H1 (cell line): ENCODE measurements at regions not wholly inside any gene's neighbourhood (a gene's known extent, or its start where the extent isn't known, plus 50 kb on each side); places are given as distances from the start of the nearest gene placed in this dataset.

ENCODE experiments used
- CTCF ChIA-PET: fragments of 300-600 bp; sonication (Branson Sonifier 250); formaldehyde crosslinking; loops from one replicate; lab custom pipeline; 2021; ENCODE audit not compliant: partially characterized antibody; lab: Charles Lee
- POLR2A ChIA-PET: fragments of 300-600 bp; sonication (Branson Sonifier 250); formaldehyde crosslinking; loops from one replicate; lab custom pipeline; 2021; ENCODE audit warnings: inconsistent platforms; ENCODE audit not compliant: partially characterized antibody; lab: Charles Lee
- DNase-seq, 2 experiments: peaks; one replicate each; pipeline versions ENCODE4 v3.0.0 to v3.0.0-alpha.2; 2010 to 2022; ENCODE audit warnings: low spot score in 2 of 2, low read depth in 1 of 2, mixed read lengths in 1 of 2
- FAIRE-seq: peaks from 2 replicates; lab custom pipeline; 2011; peaks lifted over from hg19 to GRCh38; lab: Jason Lieb, UNC
- H2AFZ ChIP-seq: 2 replicates; pipeline ENCODE4 v1.8.1; 2012; ENCODE audit warnings: low read length, inconsistent platforms
- H2AK5ac ChIP-seq: 2 replicates; pipeline ENCODE4 v1.6.1; 2013; ENCODE audit warnings: low read depth, low read length
- H2BK120ac ChIP-seq: replicated peaks from 2 replicates; pipeline ENCODE3; 2013; ENCODE audit warnings: low read depth, low read length, inconsistent platforms
- H2BK12ac ChIP-seq: 2 replicates; pipeline ENCODE4 v1.6.1; 2013; ENCODE audit warnings: low read depth, low read length
- H2BK15ac ChIP-seq: 2 replicates; pipeline ENCODE4 v1.6.1; 2013; ENCODE audit warnings: low read length
- H2BK20ac ChIP-seq: 2 replicates; pipeline ENCODE4 v1.6.1; 2013; ENCODE audit warnings: low read length
- H2BK5ac ChIP-seq: 2 replicates; pipeline ENCODE4 v1.6.1; 2013; ENCODE audit warnings: low read depth, low read length
- H3K14ac ChIP-seq: 2 replicates; pipeline ENCODE4 v1.6.1; 2013; ENCODE audit warnings: inconsistent platforms; ENCODE audit not compliant: insufficient read length
- H3K18ac ChIP-seq: 2 replicates; pipeline ENCODE4 v1.6.1; 2013; ENCODE audit warnings: low read length; ENCODE audit errors: extremely low read depth
- H3K23ac ChIP-seq: 2 replicates; pipeline ENCODE4 v1.6.1; 2013; ENCODE audit warnings: inconsistent platforms; ENCODE audit not compliant: insufficient read length
- H3K23me2 ChIP-seq: 2 replicates; pipeline ENCODE4 v1.6.1; 2013; ENCODE audit warnings: low read depth, low read length
- H3K27ac ChIP-seq: 2 replicates; pipeline ENCODE4 v1.6.1; 2011; ENCODE audit warnings: low read depth, low read length, inconsistent platforms
- H3K27me3 ChIP-seq, 4 experiments: replicated peaks in 1 of 4; 1 replicate in 1 of 4; 2 replicates in 3 of 4; pipeline versions ENCODE4 v1.6.1 to v1.8.1; 2011 to 2013; ENCODE audit warnings: low read length in 3 of 4, mild to moderate bottlenecking in 3 of 4, inconsistent platforms in 2 of 4, mixed read lengths in 2 of 4, moderate library complexity in 1 of 4; ENCODE audit not compliant: control insufficient read depth in 3 of 4, insufficient read depth in 3 of 4; ENCODE audit errors: extremely low read depth in 1 of 4
- H3K36me3 ChIP-seq, 4 experiments: 2 replicates each; pipeline versions ENCODE4 v1.6.1 to v1.8.1; 2011 to 2013; ENCODE audit warnings: mild to moderate bottlenecking in 4 of 4, low read length in 3 of 4, moderate library complexity in 2 of 4, control low read depth in 1 of 4, inconsistent platforms in 1 of 4; ENCODE audit not compliant: insufficient read depth in 4 of 4, control insufficient read depth in 2 of 4
- H3K4ac ChIP-seq: replicated peaks from 2 replicates; pipeline ENCODE3; 2013; ENCODE audit warnings: low read length, low read depth, mixed read lengths, inconsistent platforms; ENCODE audit not compliant: insufficient read length
- H3K4me1 ChIP-seq, 4 experiments: replicated peaks in 1 of 4; 1 replicate in 1 of 4; 2 replicates in 3 of 4; pipeline versions ENCODE4 v1.6.1 to v1.8.1; 2011 to 2013; ENCODE audit warnings: low read length in 3 of 4, inconsistent platforms in 2 of 4, mixed read lengths in 1 of 4; ENCODE audit not compliant: insufficient read depth in 4 of 4, control insufficient read depth in 3 of 4
- H3K4me2 ChIP-seq, 2 experiments: 2 replicates each; pipeline versions ENCODE4 v1.6.1 to v1.8.1; 2011 to 2013; ENCODE audit warnings: low read depth in 2 of 2, low read length in 2 of 2, control low read depth in 1 of 2, inconsistent platforms in 1 of 2, mild to moderate bottlenecking in 1 of 2; ENCODE audit not compliant: insufficient read depth in 1 of 2
- H3K4me3 ChIP-seq, 4 experiments: fragments of 200-600, 300-600 bp in 1 of 4; sonication (generic), shearing (Covaris generic), sonication (Bioruptor Twin) in 1 of 4; 2 replicates each; pipeline versions ENCODE4 v1.5.1 to v1.8.1; 2011 to 2016; ENCODE audit warnings: low read length in 4 of 4, low read depth in 3 of 4, control low read depth in 2 of 4, inconsistent platforms in 2 of 4, mild to moderate bottlenecking in 2 of 4, mixed read lengths in 1 of 4, moderate library complexity in 1 of 4; ENCODE audit not compliant: insufficient read depth in 2 of 4; ENCODE audit errors: extremely low read depth in 1 of 4
- H3K56ac ChIP-seq: replicated peaks from 2 replicates; pipeline ENCODE3; 2013; ENCODE audit warnings: low read depth, mild to moderate bottlenecking, mixed read lengths, low read length, inconsistent platforms; ENCODE audit not compliant: insufficient read length
- H3K79me1 ChIP-seq: 2 replicates; pipeline ENCODE4 v1.6.1; 2013; ENCODE audit warnings: low read depth, low read length, control low read depth
- H3K79me2 ChIP-seq, 2 experiments: 2 replicates each; pipeline versions ENCODE4 v1.6.1 to v1.8.1; 2012 to 2013; ENCODE audit warnings: low read length in 2 of 2, mild to moderate bottlenecking in 2 of 2, inconsistent platforms in 1 of 2; ENCODE audit not compliant: insufficient read depth in 2 of 2, control insufficient read depth in 1 of 2
- H3K9ac ChIP-seq, 4 experiments: replicated peaks in 1 of 4; 1 replicate in 1 of 4; 2 replicates in 3 of 4; pipeline versions ENCODE4 v1.6.1 to v1.8.1; 2011 to 2013; ENCODE audit warnings: low read depth in 3 of 4, low read length in 3 of 4, control low read depth in 2 of 4, mild to moderate bottlenecking in 2 of 4, moderate library complexity in 2 of 4, inconsistent platforms in 1 of 4; ENCODE audit errors: extremely low read depth in 1 of 4
- H3K9me3 ChIP-seq, 2 experiments: 2 replicates each; pipeline versions ENCODE4 v1.6.1 to v1.8.1; 2012 to 2013; ENCODE audit warnings: mild to moderate bottlenecking in 2 of 2, moderate library complexity in 2 of 2, control low read depth in 1 of 2, inconsistent platforms in 1 of 2, low read depth in 1 of 2, low read length in 1 of 2, mixed read lengths in 1 of 2; ENCODE audit not compliant: insufficient read depth in 2 of 2
- H4K20me1 ChIP-seq, 2 experiments: replicated peaks in 1 of 2; 2 replicates each; pipeline versions ENCODE3 to v1.8.1; 2011 to 2013; ENCODE audit warnings: inconsistent platforms in 2 of 2, low read length in 2 of 2, mild to moderate bottlenecking in 1 of 2; ENCODE audit not compliant: insufficient read depth in 2 of 2, control insufficient read depth in 1 of 2
- H4K5ac ChIP-seq: 2 replicates; pipeline ENCODE4 v1.6.1; 2013; ENCODE audit warnings: low read length, low read depth, mixed read lengths, inconsistent platforms; ENCODE audit not compliant: insufficient read length
- H4K8ac ChIP-seq: 2 replicates; pipeline ENCODE4 v1.8.0; 2013; ENCODE audit warnings: mild to moderate bottlenecking, moderate library complexity, low read length, inconsistent platforms; ENCODE audit not compliant: insufficient read depth; ENCODE audit errors: extremely low read depth
- H4K91ac ChIP-seq: replicated peaks from 2 replicates; pipeline ENCODE3; 2013; ENCODE audit warnings: low read length, mixed read lengths, inconsistent platforms; ENCODE audit not compliant: insufficient read length
- HDAC6 ChIP-seq: IDR thresholded peaks from one replicate; pipeline ENCODE4 v1.7.1; 2012; ENCODE audit warnings: low read depth, mild to moderate bottlenecking, inconsistent platforms, low read length, moderate library complexity
- WGBS, 2 experiments: shearing (Covaris generic) in 1 of 2; methylation state at CpG; one replicate each; pipeline versions ENCODE4 v1.1.6 to v1.1.7; 2013 to 2015; ENCODE audit warnings: low lambda C conversion rate in 2 of 2, mixed read lengths in 2 of 2, inconsistent platforms in 1 of 2, low coverage in 1 of 2, missing lambda C conversion rate in 1 of 2; ENCODE audit not compliant: insufficient replicate concordance in 2 of 2, insufficient coverage in 1 of 2, insufficient read length in 1 of 2; ENCODE audit errors: extremely low coverage in 1 of 2, missing lambda C conversion rate in 1 of 2; 5-methylcytosine and 5-hydroxymethylcytosine counted together

- Histone ChIP-seq H2BK15ac (no peak overlapping the region), H2AK5ac (no peak overlapping the region), H3K36me3 (no peaks in the 10 kb centered on the region), H3K18ac (no peak overlapping the region), H3K9ac (no peak overlapping the region), H3K27ac (no peak overlapping the region), H4K20me1 (no peaks in the 10 kb centered on the region), H4K5ac (no peak overlapping the region), H3K79me1 (no peaks in the 10 kb centered on the region), H3K56ac (no peak overlapping the region), H3K4me3 (no peak overlapping the region), H2BK5ac (no peak overlapping the region), H4K91ac (no peak overlapping the region), H3K23ac (no peak overlapping the region), H3K79me2 (no peaks in the 10 kb centered on the region), H3K9me3 (no peaks in the 10 kb centered on the region), H3K23me2 (no peaks in the 10 kb centered on the region), H3K4ac (no peak overlapping the region), H2BK120ac (no peak overlapping the region), H2AFZ (0 out of 2 replicates have a peak overlapping the region, but pooled peaks have one; percentile 7), H3K27me3 (no peaks in the 10 kb centered on the region), H3K14ac (no peak overlapping the region), H3K4me2 (no peak overlapping the region), H2BK20ac (no peak overlapping the region), H2BK12ac (no peak overlapping the region), H3K4me1 (no peaks in the 10 kb centered on the region), H4K8ac (no peak overlapping the region)
- no peak for FAIRE-seq
- 94% methylated on average over 10 of the region's 10 CpGs; no CpG with 5 or more reads in 1 of the 2 experiments for WGBS, 2 experiments
- POLR2A ChIA-PET = no interaction called here
- TF ChIP-seq HDAC6 = no peak
- CTCF ChIA-PET = interaction anchor here (1.1 kb wide), 1 partner anchor 59 kb away, joined by 3 read pairs; no protein-coding TSS in a partner anchor
- DNase-seq = no peak
These were observed 331.6 kb upstream of the PTGER4 start for GRCh38 chr5:40347981-40348725.
